ENCODE measurements at regions not wholly inside any gene's neighbourhood (a gene's known extent, or its start where the extent isn't known, plus 50 kb on each side); places are given as distances from the start of the nearest gene placed in this dataset.

DNA sequence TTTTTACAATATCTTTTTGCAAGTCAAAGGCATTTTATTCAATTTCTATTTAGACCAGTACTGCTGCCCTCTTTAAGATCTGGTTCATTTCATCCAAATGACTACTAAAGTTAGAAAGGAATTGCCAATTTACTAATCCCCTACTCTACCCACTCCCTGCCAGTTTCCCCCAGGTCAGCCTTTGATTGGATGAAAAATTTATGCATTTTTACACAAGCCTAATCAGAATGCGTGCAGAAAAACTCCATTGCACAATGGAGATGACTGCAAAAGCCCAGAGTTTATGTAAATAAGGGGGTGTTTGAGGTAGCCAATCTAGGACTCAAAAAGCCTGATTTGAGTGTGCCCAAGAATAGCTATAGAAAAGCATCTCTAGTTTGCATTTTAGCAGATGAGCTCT lies 310.6 kb downstream of the PABPC4L start:
- TF ChIP-seq, protein P1, sequence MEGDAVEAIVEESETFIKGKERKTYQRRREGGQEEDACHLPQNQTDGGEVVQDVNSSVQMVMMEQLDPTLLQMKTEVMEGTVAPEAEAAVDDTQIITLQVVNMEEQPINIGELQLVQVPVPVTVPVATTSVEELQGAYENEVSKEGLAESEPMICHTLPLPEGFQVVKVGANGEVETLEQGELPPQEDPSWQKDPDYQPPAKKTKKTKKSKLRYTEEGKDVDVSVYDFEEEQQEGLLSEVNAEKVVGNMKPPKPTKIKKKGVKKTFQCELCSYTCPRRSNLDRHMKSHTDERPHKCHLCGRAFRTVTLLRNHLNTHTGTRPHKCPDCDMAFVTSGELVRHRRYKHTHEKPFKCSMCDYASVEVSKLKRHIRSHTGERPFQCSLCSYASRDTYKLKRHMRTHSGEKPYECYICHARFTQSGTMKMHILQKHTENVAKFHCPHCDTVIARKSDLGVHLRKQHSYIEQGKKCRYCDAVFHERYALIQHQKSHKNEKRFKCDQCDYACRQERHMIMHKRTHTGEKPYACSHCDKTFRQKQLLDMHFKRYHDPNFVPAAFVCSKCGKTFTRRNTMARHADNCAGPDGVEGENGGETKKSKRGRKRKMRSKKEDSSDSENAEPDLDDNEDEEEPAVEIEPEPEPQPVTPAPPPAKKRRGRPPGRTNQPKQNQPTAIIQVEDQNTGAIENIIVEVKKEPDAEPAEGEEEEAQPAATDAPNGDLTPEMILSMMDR (conservative IDR thresholded peaks at IDR 0.05; ENCODE audit: low read depth, low read length) = no peak
- no peak for TF ChIP-seq EZH2phosphoT487 (IDR thresholded peaks at IDR 0.05; ENCODE audit: borderline replicate concordance, low read length)

Data from PC-3 (cell line).